ENCODE measurements at regions not wholly inside any gene's neighbourhood (a gene's known extent, or its start where the extent isn't known, plus 50 kb on each side); places are given as distances from the start of the nearest gene placed in this dataset.

- DNase-seq (ENCODE audit: low read depth) = no peak
Measured at GRCh38 chr18:60775978-60776377, 403.4 kb upstream of the MC4R start.

GRCh38 chr18:60784161-60784560 lies 411.6 kb upstream of the MC4R start:
- DNase-seq (ENCODE audit: low read depth) = no peak

GRCh38 chr18:60794802-60795201 lies 422.2 kb upstream of the MC4R start:
- DNase-seq (ENCODE audit: low read depth) = no peak

- DNase-seq (ENCODE audit: low read depth) = no peak
Measured at GRCh38 chr18:60804415-60804814, 431.8 kb upstream of the MC4R start.

- no peak for DNase-seq (ENCODE audit: low read depth)
Measured at GRCh38 chr18:60809937-60810336, 437.4 kb upstream of the MC4R start.

- DNase-seq (ENCODE audit: low read depth) = no peak
Measured at GRCh38 chr18:60812921-60813320, 440.3 kb upstream of the MC4R start.

GRCh38 chr18:60826346-60826745 lies 453.8 kb upstream of the MC4R start:
- DNase-seq (ENCODE audit: low read depth) = no peak

- no peak for DNase-seq (ENCODE audit: low read depth)
Measured at GRCh38 chr18:60831971-60832370, 459.4 kb upstream of the MC4R start.

GRCh38 chr18:60838677-60839076 lies 466.1 kb upstream of the MC4R start:
- no peak for DNase-seq (ENCODE audit: low read depth)

GRCh38 chr18:60846396-60846795 lies 473.8 kb upstream of the MC4R start:
- no peak for DNase-seq (ENCODE audit: low read depth)

- no peak for DNase-seq (ENCODE audit: low read depth)
Measured at GRCh38 chr18:60847517-60847916, 474.9 kb upstream of the MC4R start.

- DNase-seq (ENCODE audit: low read depth) = no peak
Measured at GRCh38 chr18:60861575-60861974, 471.7 kb upstream of the CDH20 start.

- no peak for DNase-seq (ENCODE audit: low read depth)
Measured at GRCh38 chr18:60862988-60863387, 470.2 kb upstream of the CDH20 start.

GRCh38 chr18:60865801-60866200 lies 467.4 kb upstream of the CDH20 start:
- DNase-seq (ENCODE audit: low read depth) = no peak

- DNase-seq (ENCODE audit: low read depth) = no peak
Measured at GRCh38 chr18:60870261-60871153, 462.7 kb upstream of the CDH20 start.

- DNase-seq (ENCODE audit: low read depth) = no peak
Measured at GRCh38 chr18:60872434-60872833, 460.8 kb upstream of the CDH20 start.

- no peak for DNase-seq (ENCODE audit: low read depth)
Measured at GRCh38 chr18:60873708-60874107, 459.5 kb upstream of the CDH20 start.

GRCh38 chr18:60875957-60876507 lies 457.2 kb upstream of the CDH20 start:
- no peak for DNase-seq (ENCODE audit: low read depth)

GRCh38 chr18:60880184-60880583 lies 453.0 kb upstream of the CDH20 start:
- DNase-seq (ENCODE audit: low read depth) = no peak

- DNase-seq (ENCODE audit: low read depth) = no peak
Measured at GRCh38 chr18:60883587-60883986, 449.6 kb upstream of the CDH20 start.

- no peak for DNase-seq (ENCODE audit: low read depth)
Measured at GRCh38 chr18:60888071-60888624, 445.1 kb upstream of the CDH20 start.

GRCh38 chr18:60889442-60889841 lies 443.8 kb upstream of the CDH20 start:
- DNase-seq (ENCODE audit: low read depth) = no peak

- DNase-seq (ENCODE audit: low read depth) = no peak
Measured at GRCh38 chr18:60891936-60892335, 441.3 kb upstream of the CDH20 start.
